HG03060 (cell line): ENCODE measurements at regions not wholly inside any gene's neighbourhood (a gene's known extent, or its start where the extent isn't known, plus 50 kb on each side); places are given as distances from the start of the nearest gene placed in this dataset.

Experiments used
- ATAC-seq: cut with Tn5 transposase; IDR thresholded peaks from one replicate; pipeline ENCODE4 v1.9.1; 2021; ENCODE audit warnings: low read depth, moderate number of reproducible peaks; ENCODE audit not compliant: unreplicated experiment

DNA sequence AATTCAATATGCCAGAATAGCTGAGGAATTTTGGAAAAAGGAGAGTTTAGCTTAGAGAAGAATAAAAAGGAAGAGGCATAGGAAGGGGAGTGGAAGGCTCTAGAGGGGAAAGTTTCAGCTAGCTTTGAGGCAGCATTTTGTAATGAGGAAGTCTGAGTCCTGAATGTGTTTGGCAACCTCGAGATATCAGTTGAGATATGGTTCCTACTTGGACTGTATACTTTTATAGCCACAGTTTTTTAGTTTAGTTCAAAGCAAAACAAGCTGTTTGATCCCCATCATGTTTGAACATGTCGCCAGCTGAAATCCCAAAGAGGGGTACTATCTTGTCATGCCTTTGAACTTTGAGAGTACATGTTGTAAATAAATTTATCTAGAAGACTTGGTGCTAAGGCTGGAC, 559.0 kb upstream of the FTMT start:
- ATAC-seq, result no peak

DNA sequence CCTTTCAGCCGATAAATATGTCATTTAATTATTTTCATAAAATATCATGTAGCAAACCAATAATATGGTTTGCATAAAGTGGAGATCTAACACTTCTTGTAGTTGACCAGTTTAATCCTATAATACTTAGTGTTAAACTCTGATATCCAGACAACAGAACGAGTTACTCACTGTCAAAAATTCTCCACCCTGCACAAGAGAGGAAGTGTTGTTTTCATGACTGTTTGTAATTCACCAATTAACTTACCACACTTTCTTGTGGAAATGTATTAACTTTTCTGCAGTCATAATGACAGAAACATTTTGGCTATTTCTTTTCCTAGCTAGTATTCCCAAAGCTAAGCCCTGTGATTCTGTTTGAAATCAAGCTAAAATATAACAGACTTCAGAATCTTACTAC, 555.3 kb upstream of the FTMT start:
- ATAC-seq, result no peak

DNA sequence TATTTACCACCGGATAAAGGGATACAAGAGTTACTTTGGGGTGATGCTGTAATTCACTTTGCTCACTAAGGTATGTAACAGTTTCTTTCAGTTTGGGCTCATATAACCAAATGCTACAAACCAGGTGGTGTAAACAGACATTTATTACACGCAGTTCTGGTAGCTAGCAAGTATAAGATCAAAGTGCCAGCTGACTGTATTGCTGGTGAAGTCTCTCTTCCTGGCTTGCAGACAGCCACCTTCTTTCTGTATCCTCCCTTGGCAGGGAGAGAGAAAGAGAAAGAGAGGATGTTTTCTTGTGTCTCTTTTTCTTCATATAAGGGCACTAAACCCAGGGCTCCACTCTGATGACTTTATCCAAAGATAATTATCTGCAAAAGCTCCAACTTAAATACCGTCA, 552.5 kb upstream of the FTMT start:
- ATAC-seq, result no peak

DNA sequence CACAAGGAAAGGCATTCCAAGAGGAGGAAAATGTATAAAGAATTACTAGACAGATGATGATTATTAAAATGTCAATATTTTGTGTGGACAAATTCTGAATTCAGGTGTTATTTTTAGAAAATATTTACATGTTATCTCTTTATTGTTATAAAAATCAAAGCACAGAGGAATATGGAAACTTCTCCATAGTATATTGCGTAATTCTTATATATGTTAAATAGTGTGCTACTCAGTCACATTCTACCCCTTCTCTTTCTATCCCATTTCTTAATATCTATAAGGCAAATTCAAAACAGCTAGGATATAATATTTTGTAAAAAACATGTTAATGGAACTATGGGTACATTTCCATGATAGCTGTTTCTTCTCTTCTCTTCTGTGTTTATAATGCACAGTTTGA, 546.8 kb upstream of the FTMT start:
- no peak for ATAC-seq

DNA sequence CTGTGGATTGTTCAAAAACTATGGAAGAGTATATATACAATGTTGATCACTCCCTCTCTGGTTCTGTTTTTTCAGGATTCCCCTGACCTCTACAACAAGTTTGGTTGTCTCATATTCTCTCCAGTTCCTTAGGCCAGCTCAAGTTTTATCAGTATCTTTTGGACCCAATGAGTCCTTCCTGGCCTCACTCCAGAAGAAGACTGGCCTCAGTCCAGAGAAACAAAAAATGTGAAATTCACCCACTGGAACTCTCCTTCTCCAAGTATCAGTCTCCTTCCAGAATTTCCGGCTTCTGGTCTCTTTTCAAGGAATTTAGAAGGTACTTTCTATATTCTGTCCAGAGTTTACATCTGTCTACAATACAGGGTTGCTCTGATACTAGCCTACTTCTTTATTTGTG, 537.8 kb upstream of the FTMT start:
- no peak for ATAC-seq

DNA sequence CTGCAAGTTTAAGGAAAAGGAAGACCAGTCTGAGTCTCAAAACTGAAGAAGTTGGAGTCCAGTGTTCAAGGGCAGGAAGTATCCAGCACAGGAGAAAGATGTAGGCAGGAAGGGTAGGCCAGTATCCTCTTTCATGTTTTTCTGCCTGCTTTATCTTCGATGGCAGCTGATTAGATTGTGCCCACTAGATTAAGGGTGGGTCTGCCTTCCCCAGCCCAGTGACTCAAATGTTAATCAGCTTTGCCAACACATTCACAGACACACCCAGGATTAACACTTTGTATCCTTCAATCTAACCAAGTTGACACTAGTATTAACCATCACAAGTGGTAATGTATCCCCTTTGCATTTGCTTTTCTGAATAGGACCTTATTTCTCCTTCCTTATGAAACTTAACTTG, 535.9 kb upstream of the FTMT start:
- no peak for ATAC-seq

DNA sequence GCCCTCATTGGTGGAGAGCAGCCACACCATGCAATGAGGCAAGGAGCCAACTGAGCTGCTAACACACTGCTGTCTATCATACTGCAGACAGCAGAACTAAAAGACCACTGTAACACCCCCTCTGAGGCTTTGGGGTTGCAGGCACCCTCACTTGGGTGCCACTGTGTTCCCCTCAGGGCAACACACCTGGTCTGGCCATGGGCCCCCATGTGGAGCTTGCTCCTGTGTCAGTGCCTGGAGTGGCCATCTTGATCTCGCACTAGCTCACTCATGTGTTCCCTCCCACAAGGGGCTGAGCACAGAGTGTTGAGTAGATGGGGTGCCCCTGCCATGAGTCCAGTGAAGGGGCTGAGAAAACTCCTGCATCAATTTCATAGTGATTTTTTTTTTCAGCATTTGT, 532.4 kb upstream of the FTMT start:
- no peak for ATAC-seq

DNA sequence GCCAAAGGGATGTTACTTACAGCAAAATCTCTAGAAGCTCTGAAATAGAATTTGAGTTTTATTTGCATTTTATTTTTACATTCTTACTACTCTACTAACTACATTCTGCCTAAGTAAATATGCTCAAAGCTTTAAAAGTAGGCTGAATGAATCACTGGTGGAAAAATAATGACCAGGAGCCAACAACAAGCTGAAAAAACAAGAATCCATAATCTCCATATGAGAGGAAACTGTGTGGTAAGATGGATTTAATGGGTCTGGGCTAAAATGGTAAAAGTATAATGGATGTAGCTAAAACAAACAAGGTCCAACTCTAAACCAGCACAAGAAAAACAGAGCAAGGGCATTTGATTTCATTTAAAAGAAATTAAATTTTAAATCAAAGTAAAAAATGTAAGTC, 525.8 kb upstream of the FTMT start:
- ATAC-seq, result no peak

DNA sequence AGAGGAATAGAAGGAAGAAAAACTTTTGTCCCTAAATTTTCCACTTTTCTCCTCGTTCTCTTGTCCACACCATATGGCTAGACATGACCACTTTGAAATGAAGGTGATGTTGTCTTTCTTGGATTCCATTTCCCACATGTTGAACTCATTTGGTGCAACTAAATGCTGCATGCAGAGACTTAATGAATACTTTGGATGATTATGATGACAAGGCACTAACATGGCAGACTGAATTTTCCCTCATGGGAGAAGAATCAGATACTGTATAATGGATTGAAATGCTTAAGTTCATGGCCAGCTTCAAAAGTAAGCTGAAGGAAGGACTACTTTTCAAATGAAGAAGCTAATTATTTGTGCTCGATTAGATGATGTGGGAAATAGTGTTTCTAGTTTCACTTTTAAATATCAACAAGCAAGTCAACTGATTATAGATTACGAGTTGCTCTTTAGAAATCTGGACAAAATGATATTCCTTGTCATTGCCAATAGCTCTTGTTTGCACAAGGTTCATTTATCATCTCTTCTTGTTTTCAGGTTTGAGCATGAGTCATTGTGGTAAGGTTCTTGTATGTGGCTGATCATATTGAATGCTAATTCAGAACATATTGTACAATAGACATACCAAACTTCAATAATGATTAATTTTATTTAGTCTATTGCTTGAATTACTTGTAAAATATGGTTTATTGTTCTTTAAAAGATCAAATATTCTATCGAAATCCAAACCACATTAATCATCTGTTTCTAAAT, 501.3 kb upstream of the FTMT start:
- ATAC-seq, result no peak

DNA sequence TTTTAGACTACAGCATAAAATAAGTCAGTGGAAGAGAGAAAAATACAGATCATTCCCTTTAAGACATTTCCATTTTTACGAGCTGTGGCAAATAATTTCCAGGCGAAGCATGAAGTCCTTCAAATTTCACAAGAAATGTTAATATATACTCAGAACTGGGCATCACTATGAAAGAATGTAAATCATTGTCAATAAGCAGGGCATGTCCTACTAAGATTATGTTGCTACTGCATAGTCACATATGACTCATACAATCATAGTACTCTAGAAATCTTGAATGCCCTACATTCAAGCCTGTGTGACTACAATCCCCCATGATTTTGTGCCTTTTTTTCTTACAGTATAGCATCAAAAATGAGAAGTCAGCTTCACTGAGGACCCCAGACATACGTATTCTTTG, 485.2 kb upstream of the FTMT start:
- ATAC-seq, result no peak

DNA sequence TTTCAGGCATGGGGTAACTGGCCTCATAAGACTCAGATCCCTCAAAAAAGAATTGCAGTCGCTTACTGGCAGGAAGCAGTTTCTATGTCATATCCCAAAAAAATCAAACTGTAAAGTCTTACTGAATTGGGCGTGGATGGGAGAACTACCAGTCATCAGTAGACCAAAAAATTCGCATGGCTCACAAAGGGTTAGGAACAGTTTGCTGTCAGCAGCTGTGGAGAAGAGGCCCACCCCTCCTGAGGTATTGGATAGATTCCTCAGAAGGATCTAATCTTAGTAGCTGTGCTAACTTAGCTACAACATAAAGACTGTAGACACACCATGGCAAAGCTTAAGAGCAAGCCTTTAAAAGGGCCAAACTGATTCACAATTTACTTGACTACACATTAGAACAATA, 478.3 kb upstream of the FTMT start:
- no peak for ATAC-seq

DNA sequence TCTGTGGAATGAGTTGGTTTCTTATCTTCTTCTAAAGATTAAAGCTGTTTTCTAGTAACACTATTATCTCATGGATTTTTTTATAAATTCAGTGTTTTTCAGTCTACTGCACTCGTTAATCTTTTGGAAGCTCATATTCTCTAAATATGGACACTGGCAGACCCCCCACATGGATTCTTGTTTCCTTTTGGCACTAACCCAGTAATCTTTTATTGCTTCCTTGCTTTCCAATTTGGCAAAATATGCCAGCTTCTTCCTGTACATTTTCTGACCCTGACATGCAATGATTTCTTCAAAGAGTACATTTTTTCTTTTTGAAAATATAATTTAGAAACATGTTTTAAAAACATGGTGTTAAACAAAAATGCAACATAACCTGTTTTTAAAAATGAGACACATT, 474.2 kb upstream of the FTMT start:
- ATAC-seq, result no peak

DNA sequence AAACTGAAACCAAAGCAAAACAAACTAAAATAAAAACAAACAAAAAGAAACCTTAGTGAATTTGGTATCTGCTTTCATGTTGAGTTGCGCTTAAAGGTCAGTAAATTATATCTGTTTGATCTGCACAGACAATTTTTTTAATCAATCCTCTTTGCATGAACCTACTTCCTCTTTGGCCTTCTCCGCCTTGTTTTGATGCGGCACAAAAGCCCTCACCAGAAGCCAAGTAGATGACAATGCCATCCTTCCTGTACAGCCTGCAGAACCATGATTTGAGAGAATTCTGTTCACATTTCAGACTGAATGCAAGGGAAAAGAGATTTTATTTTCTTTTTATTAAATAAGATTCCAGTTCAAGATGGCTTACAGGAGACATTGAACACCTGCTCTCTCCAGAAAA, 473.6 kb upstream of the FTMT start:
- no peak for ATAC-seq

DNA sequence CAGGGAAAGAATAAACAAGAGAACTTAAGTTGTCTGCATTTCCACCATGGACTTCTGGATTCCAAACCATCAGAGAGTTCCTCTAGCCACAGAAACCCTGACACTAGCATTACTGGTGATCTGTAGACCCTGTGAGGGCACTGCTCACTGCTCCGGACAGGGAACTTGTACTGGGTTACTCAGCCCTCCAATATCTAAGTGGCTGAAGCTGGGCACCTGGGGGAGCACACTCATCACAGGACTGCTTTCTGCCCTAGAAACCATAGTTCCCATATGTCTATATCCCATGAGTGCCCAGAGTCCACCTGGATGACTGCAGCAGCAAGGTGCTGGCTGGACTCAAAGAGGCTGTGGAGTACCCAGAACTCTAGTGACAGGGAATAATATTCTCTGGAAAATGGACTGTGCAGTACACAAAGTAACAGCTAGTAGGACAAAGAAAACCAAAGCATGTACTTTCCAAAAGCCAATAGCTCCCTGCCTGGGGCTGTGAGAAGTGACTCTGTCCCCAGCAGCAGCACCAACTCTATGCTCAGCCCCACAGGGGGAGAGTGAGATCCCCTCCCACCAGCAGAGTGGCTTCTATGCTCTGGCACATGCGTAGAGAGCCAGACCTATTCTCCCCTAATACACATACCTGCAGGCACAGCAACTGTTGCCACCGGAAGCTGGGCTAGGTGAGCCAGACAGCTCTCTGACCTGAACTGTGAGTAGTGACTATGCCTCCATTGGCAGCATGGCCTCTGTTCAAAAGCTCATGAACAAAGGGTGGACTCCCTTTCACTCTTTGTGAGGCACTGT, 472.9 kb upstream of the FTMT start:
- no peak for ATAC-seq

DNA sequence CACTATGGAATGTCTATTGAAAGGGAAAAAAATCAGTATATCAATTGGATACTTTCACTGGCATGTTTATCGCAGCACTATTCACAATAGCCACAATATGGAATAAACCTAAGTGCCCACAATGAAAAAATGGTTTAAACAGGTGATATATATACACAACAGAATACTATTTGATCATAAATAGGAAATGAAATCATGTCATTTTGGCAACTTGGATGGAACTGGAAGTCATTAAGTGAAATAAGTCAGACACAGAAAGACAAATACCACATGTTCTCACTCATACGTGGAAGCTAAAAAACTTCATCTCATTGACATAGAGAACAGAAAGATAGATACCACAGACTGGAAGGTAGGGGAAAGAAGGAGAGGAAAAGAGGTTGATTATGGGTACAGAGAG, 471.6 kb upstream of the FTMT start:
- ATAC-seq, result no peak

DNA sequence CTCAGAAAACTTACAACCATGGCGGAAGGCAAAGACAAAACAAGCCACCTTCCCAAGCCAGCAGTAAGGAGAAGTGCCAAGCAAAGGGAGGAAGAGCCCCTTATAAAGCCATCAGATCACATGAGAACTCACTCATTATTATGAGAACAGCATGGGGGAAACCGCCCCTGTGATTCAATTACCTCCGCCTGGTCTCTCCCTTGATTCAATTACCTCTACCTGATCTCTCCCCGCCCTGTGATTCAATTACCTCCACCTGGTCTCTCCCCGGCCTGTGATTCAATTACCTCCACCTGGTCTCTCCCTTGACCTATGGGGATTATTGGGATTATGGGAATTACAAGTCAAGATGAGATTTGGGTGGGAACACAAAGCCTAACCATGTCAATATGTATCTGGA, 467.3 kb upstream of the FTMT start:
- no peak for ATAC-seq

DNA sequence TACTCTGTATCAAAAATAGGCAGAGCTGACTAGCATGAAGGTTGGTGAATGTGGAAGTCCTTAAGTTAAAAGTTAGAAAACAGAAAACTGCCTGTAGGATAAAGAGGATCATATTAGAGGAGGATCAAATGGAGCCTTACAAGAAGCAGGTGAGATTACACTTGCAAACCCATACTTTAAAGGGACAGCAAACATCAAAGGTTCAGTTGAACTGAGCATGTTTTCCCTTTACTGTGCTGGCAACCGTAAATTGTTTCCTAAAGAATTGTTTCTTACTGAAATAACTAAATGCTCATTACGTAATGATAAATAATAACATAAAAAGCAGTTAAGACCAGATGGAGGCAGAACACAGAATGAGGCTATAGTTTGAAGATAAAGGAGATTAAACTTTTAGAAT, 465.3 kb upstream of the FTMT start:
- ATAC-seq, result no peak

DNA sequence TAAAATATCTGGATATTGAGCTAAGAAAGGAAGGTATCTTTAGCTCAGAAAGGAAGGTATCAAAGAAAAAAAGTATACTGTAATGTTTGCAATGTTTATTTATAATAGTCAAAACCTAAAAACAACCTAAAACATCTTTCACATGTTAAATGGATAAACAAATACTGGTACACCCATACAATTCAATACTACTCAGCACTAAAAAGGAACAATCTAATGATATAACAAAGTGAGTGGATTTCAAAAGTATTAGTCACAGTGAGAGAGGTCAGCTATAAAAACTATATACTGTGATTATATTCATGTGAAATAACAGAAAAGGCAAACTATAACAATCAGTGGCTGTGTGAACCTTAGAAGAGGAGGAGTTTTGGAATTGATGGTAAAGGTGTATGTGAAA, 455.0 kb upstream of the FTMT start:
- no peak for ATAC-seq

DNA sequence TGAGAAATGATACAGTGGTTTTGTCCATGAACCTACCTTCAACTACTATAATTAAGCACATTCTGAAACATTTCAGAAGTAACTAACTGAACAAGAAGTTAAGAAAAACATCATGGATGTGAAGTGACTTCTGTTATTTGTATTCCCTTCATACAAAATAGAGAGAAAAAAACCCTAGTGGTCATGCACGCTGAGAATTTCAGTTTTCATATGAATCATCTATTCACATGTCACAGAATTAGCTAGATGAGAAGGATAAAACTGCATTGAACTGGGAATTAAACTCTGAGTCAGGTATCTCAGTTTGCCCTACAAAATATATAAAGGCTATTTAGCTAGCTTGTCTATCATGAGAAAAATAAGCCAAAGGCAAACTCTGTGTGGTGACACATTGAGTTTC, 451.8 kb upstream of the FTMT start:
- peak; percentile 94 for ATAC-seq

DNA sequence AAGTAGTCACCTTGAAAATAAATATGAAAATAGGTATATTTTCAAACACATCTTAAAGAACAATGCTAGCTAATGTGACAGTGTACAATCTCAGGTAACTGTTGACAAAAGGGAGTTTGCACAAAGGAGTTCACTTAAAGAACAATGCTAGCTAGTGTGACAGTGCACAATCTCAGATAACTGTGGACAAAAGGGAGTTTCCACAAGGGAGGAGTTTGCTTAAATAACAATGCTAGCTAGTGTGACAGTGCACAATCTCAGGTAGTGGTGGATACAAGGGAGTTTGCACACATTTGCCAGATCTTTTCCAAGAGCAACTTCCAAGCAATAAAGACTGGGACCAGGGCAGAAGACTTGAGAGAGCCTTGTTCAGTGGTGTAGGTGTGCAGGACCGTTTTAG, 442.9 kb upstream of the FTMT start:
- ATAC-seq, result no peak

DNA sequence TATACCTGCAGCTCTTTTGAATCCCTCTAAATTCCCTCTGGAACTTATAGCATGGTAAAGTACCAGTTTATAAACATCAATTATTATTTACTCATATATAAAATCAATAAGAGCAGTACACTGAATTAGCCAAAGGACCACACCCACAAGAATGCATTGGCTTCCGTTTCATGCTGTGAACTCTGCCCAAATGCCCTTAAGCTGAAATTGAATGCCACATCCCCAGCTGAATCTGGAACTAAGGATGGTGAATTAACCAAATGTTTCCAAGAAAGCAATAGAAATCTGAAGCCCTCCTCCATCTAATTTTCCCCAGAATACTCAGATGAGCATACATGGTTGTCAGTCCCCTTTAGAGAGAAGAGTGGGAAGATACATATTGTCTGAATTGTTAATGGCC, 436.4 kb upstream of the FTMT start:
- no peak for ATAC-seq

DNA sequence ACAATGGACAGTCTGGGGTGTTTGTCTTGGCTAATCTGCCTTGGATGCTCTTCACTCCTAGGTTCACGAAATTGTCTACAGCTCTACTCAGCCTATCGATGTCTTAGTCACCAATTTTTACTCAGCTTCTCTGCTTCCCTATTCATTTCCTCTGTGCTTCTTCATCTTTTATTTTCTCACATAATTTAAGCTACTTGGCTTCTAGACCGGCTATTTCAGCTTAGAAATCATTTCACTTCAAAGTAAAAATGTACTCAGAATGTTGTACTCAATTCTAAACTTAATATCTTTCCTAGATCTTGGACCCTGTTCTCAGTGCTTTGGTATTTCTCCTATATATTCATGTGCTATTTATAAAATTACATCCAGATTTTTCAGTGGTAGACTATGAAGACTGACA, 430.0 kb upstream of the FTMT start:
- no peak for ATAC-seq
